ENCODE measurements at regions not wholly inside any gene's neighbourhood (a gene's known extent, or its start where the extent isn't known, plus 50 kb on each side); places are given as distances from the start of the nearest gene placed in this dataset.
"Not testable (repeated sequence)": the region's sequence is repeated elsewhere in the genome, so short reads cannot be mapped to it uniquely, and the experiment has no call there.

GRCh38 chr7:120165227-120165626, 107.7 kb upstream of the KCND2 start:
- Histone ChIP-seq H3K4me1 (no peaks in the 10 kb centered on the region), H3K36me3 (no peaks in the 10 kb centered on the region), H3K4me3 (no peak overlapping the region), H3K9me3 (replicated peaks) (no peaks in the 10 kb centered on the region), H3K27ac (no peak overlapping the region), H3K27me3 (peaks cover 3% of the 10 kb centered on the region; the same call in 1 of the 2 replicates)
- no peak for DNase-seq

- Histone ChIP-seq H3K4me1 (no peaks in the 10 kb centered on the region), H3K9me3 (replicated peaks) (no peaks in the 10 kb centered on the region), H3K36me3 (no peaks in the 10 kb centered on the region), H3K27ac (no peak overlapping the region), H3K4me3 (no peak overlapping the region), H3K27me3 (peaks cover 3% of the 10 kb centered on the region; the same call in 1 of the 2 replicates)
- no peak for DNase-seq
Measured at GRCh38 chr7:120168066-120168465, 104.9 kb upstream of the KCND2 start.

- H3K4me1 ChIP-seq: no peaks in the 10 kb centered on the region
- no peak overlapping the region for H3K4me3 ChIP-seq
- peaks cover 3% of the 10 kb centered on the region; the same call in 1 of the 2 replicates for H3K27me3 ChIP-seq
- no peak overlapping the region for H3K27ac ChIP-seq
- H3K36me3 ChIP-seq: no peaks in the 10 kb centered on the region
- no peaks in the 10 kb centered on the region for H3K9me3 ChIP-seq (replicated peaks)
- DNase-seq: no peak
Measured at GRCh38 chr7:120169996-120170783, 102.8 kb upstream of the KCND2 start.

GRCh38 chr7:120170834-120171233, 102.1 kb upstream of the KCND2 start:
- no peak overlapping the region for H3K27ac ChIP-seq
- H3K36me3 ChIP-seq: no peaks in the 10 kb centered on the region
- H3K27me3 ChIP-seq: peaks cover 3% of the 10 kb centered on the region; the same call in 1 of the 2 replicates
- no peak for DNase-seq
- H3K9me3 ChIP-seq (replicated peaks): no peaks in the 10 kb centered on the region
- H3K4me1 ChIP-seq: no peaks in the 10 kb centered on the region
- no peak overlapping the region for H3K4me3 ChIP-seq

- no peaks in the 10 kb centered on the region for H3K9me3 ChIP-seq (replicated peaks)
- H3K27ac ChIP-seq: no peak overlapping the region
- H3K4me1 ChIP-seq: no peaks in the 10 kb centered on the region
- peaks cover 3% of the 10 kb centered on the region; the same call in 1 of the 2 replicates for H3K27me3 ChIP-seq
- H3K4me3 ChIP-seq: no peak overlapping the region
- H3K36me3 ChIP-seq: no peaks in the 10 kb centered on the region
- DNase-seq: no peak
Measured at GRCh38 chr7:120171406-120171805, 101.6 kb upstream of the KCND2 start.

GRCh38 chr7:120180221-120180620, 92.8 kb upstream of the KCND2 start:
- no peaks in the 10 kb centered on the region for H3K4me1 ChIP-seq
- no peaks in the 10 kb centered on the region for H3K9me3 ChIP-seq (replicated peaks)
- no peaks in the 10 kb centered on the region for H3K36me3 ChIP-seq
- 0 out of 2 replicates have a peak, but pooled peaks cover 2% of the 10 kb centered on the region for H3K27me3 ChIP-seq
- no peak overlapping the region for H3K4me3 ChIP-seq
- DNase-seq: no peak
- H3K27ac ChIP-seq: no peak overlapping the region

GRCh38 chr7:120181499-120181898, 91.5 kb upstream of the KCND2 start:
- no peak for DNase-seq

GRCh38 chr7:120184866-120185265, 88.1 kb upstream of the KCND2 start:
- no peaks in the 10 kb centered on the region for H3K36me3 ChIP-seq
- no peak for DNase-seq
- H3K4me3 ChIP-seq: no peak overlapping the region
- H3K27me3 ChIP-seq: 0 out of 2 replicates have a peak, but pooled peaks cover 2% of the 10 kb centered on the region
- no peaks in the 10 kb centered on the region for H3K9me3 ChIP-seq (replicated peaks)
- H3K4me1 ChIP-seq: no peaks in the 10 kb centered on the region
- H3K27ac ChIP-seq: no peak overlapping the region

More at GRCh38 chr7:120181499-120181898, 91.5 kb upstream of the KCND2 start:
- 0 out of 2 replicates have a peak, but pooled peaks cover 2% of the 10 kb centered on the region for H3K27me3 ChIP-seq
- no peak overlapping the region for H3K27ac ChIP-seq
- H3K4me1 ChIP-seq: no peaks in the 10 kb centered on the region
- H3K9me3 ChIP-seq (replicated peaks): no peaks in the 10 kb centered on the region
- H3K4me3 ChIP-seq: no peak overlapping the region
- no peaks in the 10 kb centered on the region for H3K36me3 ChIP-seq

GRCh38 chr7:120185940-120186682, 86.9 kb upstream of the KCND2 start:
- no peak overlapping the region for H3K4me3 ChIP-seq
- H3K9me3 ChIP-seq (replicated peaks): no peaks in the 10 kb centered on the region
- H3K36me3 ChIP-seq: no peaks in the 10 kb centered on the region
- DNase-seq: no peak
- H3K27ac ChIP-seq: no peak overlapping the region
- 0 out of 2 replicates have a peak, but pooled peaks cover 2% of the 10 kb centered on the region for H3K27me3 ChIP-seq
- H3K4me1 ChIP-seq: no peaks in the 10 kb centered on the region

- Histone ChIP-seq H3K9me3 (replicated peaks) (no peaks in the 10 kb centered on the region), H3K4me1 (no peaks in the 10 kb centered on the region), H3K27me3 (no peaks in the 10 kb centered on the region), H3K27ac (no peak overlapping the region), H3K4me3 (no peak overlapping the region), H3K36me3 (no peaks in the 10 kb centered on the region)
- no peak for DNase-seq
Measured at GRCh38 chr7:120186688-120187087, 86.3 kb upstream of the KCND2 start.

GRCh38 chr7:120189623-120190022, 83.4 kb upstream of the KCND2 start:
- no peaks in the 10 kb centered on the region for H3K36me3 ChIP-seq
- DNase-seq: no peak
- H3K27me3 ChIP-seq: no peaks in the 10 kb centered on the region
- no peak overlapping the region for H3K27ac ChIP-seq
- no peak overlapping the region for H3K4me3 ChIP-seq
- no peaks in the 10 kb centered on the region for H3K9me3 ChIP-seq (replicated peaks)
- H3K4me1 ChIP-seq: no peaks in the 10 kb centered on the region

- no peaks in the 10 kb centered on the region for H3K4me1 ChIP-seq
- H3K4me3 ChIP-seq: no peak overlapping the region
- H3K27ac ChIP-seq: no peak overlapping the region
- no peaks in the 10 kb centered on the region for H3K27me3 ChIP-seq
- DNase-seq: no peak
- no peaks in the 10 kb centered on the region for H3K36me3 ChIP-seq
- H3K9me3 ChIP-seq (replicated peaks): no peaks in the 10 kb centered on the region
Measured at GRCh38 chr7:120190109-120190508, 82.9 kb upstream of the KCND2 start.

- H3K36me3 ChIP-seq: no peaks in the 10 kb centered on the region
- H3K27ac ChIP-seq: no peak overlapping the region
- no peaks in the 10 kb centered on the region for H3K4me1 ChIP-seq
- DNase-seq: no peak
- no peak overlapping the region for H3K4me3 ChIP-seq
- no peaks in the 10 kb centered on the region for H3K9me3 ChIP-seq (replicated peaks)
- H3K27me3 ChIP-seq: no peaks in the 10 kb centered on the region
Measured at GRCh38 chr7:120190566-120190965, 82.4 kb upstream of the KCND2 start.

GRCh38 chr7:120191423-120191822, 81.6 kb upstream of the KCND2 start:
- not testable (repeated sequence) for DNase-seq; H3K9me3 ChIP-seq (replicated peaks); H3K4me3 ChIP-seq

GRCh38 chr7:120201290-120201689, 71.7 kb upstream of the KCND2 start:
- Histone ChIP-seq H3K4me1 (no peaks in the 10 kb centered on the region), H3K27me3 (no peaks in the 10 kb centered on the region; the same call in 1 of the 2 replicates), H3K4me3 (no peak overlapping the region), H3K27ac (no peak overlapping the region), H3K36me3 (no peaks in the 10 kb centered on the region), H3K9me3 (replicated peaks) (no peaks in the 10 kb centered on the region)
- no peak for DNase-seq

More at GRCh38 chr7:120191423-120191822, 81.6 kb upstream of the KCND2 start:
- H3K4me1 ChIP-seq, H3K27ac ChIP-seq, H3K36me3 ChIP-seq, H3K27me3 ChIP-seq: not testable (repeated sequence)
